ENCODE measurements at regions not wholly inside any gene's neighbourhood (a gene's known extent, or its start where the extent isn't known, plus 50 kb on each side); places are given as distances from the start of the nearest gene placed in this dataset.
"Not testable (repeated sequence)": the region's sequence is repeated elsewhere in the genome, so short reads cannot be mapped to it uniquely, and the experiment has no call there.

GRCh38 chr3:154926721-154927120 lies 153.4 kb upstream of the MME start:
- Histone ChIP-seq H3K27me3 (no peaks in the 10 kb centered on the region), H3K4me3 (no peak overlapping the region), H3K4me1 (no peaks in the 10 kb centered on the region), H3K27ac (no peak overlapping the region), H3K9me3 (no peaks in the 10 kb centered on the region), H3K36me3 (no peaks in the 10 kb centered on the region)
- DNase-seq (no peak), ATAC-seq (ENCODE audit: low FRiP score in 2 of 2) (no peak)
- 54 to 58% methylated on average over 1 of the region's 1 CpG for WGBS, 2 donors
- no peak for TF ChIP-seq CTCF (IDR thresholded peaks at IDR 0.05)
- TF ChIP-seq POLR2AphosphoS5 (IDR thresholded peaks at IDR 0.05) = no peak
- no peak for TF ChIP-seq POLR2A (IDR thresholded peaks at IDR 0.05)

GRCh38 chr3:154921351-154921750 lies 158.8 kb upstream of the MME start:
- ATAC-seq (ENCODE audit: low FRiP score in 2 of 2) (no peak), DNase-seq (no peak)
- WGBS, 2 donors = 55 to 82% methylated on average over 2 of the region's 2 CpGs
- no peak overlapping the region for H3K4me3 ChIP-seq
- H3K4me1 ChIP-seq = no peaks in the 10 kb centered on the region
- no peak overlapping the region for H3K27ac ChIP-seq
- peaks cover 0 to 6% (median 3%) of the 10 kb centered on the region in 4 donors for H3K9me3 ChIP-seq
- no peaks in the 10 kb centered on the region for H3K27me3 ChIP-seq
- no peaks in the 10 kb centered on the region for H3K36me3 ChIP-seq
- no peak for TF ChIP-seq EP300 (IDR thresholded peaks at IDR 0.05)

- Histone ChIP-seq H3K4me1 (no peaks in the 10 kb centered on the region), H3K27me3 (no peaks in the 10 kb centered on the region), H3K9me3 (peaks cover 0 to 6% (median 3%) of the 10 kb centered on the region in 4 donors), H3K36me3 (no peaks in the 10 kb centered on the region), H3K4me3 (no peak overlapping the region), H3K27ac (no peak overlapping the region)
- WGBS, 2 donors = 67 to 81% methylated on average over 1 of the region's 1 CpG
- TF ChIP-seq EP300 (IDR thresholded peaks at IDR 0.05) (no peak), CTCF (IDR thresholded peaks at IDR 0.05) (no peak), POLR2A (IDR thresholded peaks at IDR 0.05) (no peak), POLR2AphosphoS5 (IDR thresholded peaks at IDR 0.05) (no peak)
- ATAC-seq (ENCODE audit: low FRiP score in 2 of 2) (no peak), DNase-seq (no peak)
Observed at GRCh38 chr3:154919226-154919625, 160.9 kb upstream of the MME start.

- Histone ChIP-seq H3K4me3 (no peak overlapping the region), H3K27me3 (no peaks in the 10 kb centered on the region), H3K27ac (no peak overlapping the region), H3K4me1 (no peaks in the 10 kb centered on the region), H3K36me3 (no peaks in the 10 kb centered on the region), H3K9me3 (no peaks in the 10 kb centered on the region)
- WGBS, 2 donors = 25 to 28% methylated on average over 2 of the region's 2 CpGs
- DNase-seq (no peak), ATAC-seq (ENCODE audit: low FRiP score in 2 of 2) (no peak)
- TF ChIP-seq CTCF (IDR thresholded peaks at IDR 0.05) (peak in 2 of 6 experiments; percentile 16 to 38), POLR2AphosphoS5 (IDR thresholded peaks at IDR 0.05) (no peak), EP300 (IDR thresholded peaks at IDR 0.05) (no peak)
Observed at GRCh38 chr3:154904328-154904727, 175.8 kb upstream of the MME start.

GRCh38 chr3:154902495-154902894 lies 177.6 kb upstream of the MME start:
- not testable (repeated sequence) for ATAC-seq (ENCODE audit: low FRiP score in 2 of 2); H3K9me3 ChIP-seq; H3K4me3 ChIP-seq; H3K27ac ChIP-seq; H3K4me1 ChIP-seq; H3K36me3 ChIP-seq; H3K27me3 ChIP-seq; DNase-seq

GRCh38 chr3:154901278-154901677 lies 178.8 kb upstream of the MME start:
- Histone ChIP-seq H3K4me3 (no peak overlapping the region), H3K27me3 (no peaks in the 10 kb centered on the region), H3K4me1 (no peaks in the 10 kb centered on the region), H3K9me3 (no peaks in the 10 kb centered on the region), H3K36me3 (no peaks in the 10 kb centered on the region), H3K27ac (no peak overlapping the region)
- no peak for ATAC-seq (ENCODE audit: low FRiP score in 2 of 2)
- DNase-seq = no peak
- 88 to 89% methylated on average over 2 of the region's 2 CpGs for WGBS, 2 donors
- TF ChIP-seq EP300 (IDR thresholded peaks at IDR 0.05) (no peak), POLR2AphosphoS5 (IDR thresholded peaks at IDR 0.05) (no peak), CTCF (IDR thresholded peaks at IDR 0.05) (no peak), POLR2A (IDR thresholded peaks at IDR 0.05) (no peak)

All from upper lobe of left lung (tissue), 6 donors.